ENCODE measurements at regions not wholly inside any gene's neighbourhood (a gene's known extent, or its start where the extent isn't known, plus 50 kb on each side); places are given as distances from the start of the nearest gene placed in this dataset.

GRCh38 chr14:105962532-105962931 lies 436.1 kb downstream of the TMEM121 start:
- TF ChIP-seq CTCF (IDR thresholded peaks at IDR 0.05; ENCODE audit: low read depth, low read length, missing input control), result no peak
- TF ChIP-seq HNF4G (IDR thresholded peaks at IDR 0.05), result no peak
- no peak for TF ChIP-seq SP1 (IDR thresholded peaks at IDR 0.05)
- no peak for TF ChIP-seq GABPA (IDR thresholded peaks at IDR 0.05 in 1 of 2, conservative IDR thresholded peaks at IDR 0.05 in 1 of 2)
- no peak for TF ChIP-seq RXRA (IDR thresholded peaks at IDR 0.05)
- no peak for TF ChIP-seq TAF1 (conservative IDR thresholded peaks at IDR 0.05)
- no peak for TF ChIP-seq HNF4A (conservative IDR thresholded peaks at IDR 0.05)
- no peak for TF ChIP-seq RAD21 (IDR thresholded peaks at IDR 0.05)
- TF ChIP-seq YY1 (IDR thresholded peaks at IDR 0.05), result no peak
- TF ChIP-seq ZBTB33 (IDR thresholded peaks at IDR 0.05), result no peak
- TF ChIP-seq JUND (IDR thresholded peaks at IDR 0.05), result no peak
- TF ChIP-seq ATF3 (IDR thresholded peaks at IDR 0.05), result no peak
- no peak for TF ChIP-seq FOXA1 (IDR thresholded peaks at IDR 0.05)
